ENCODE measurements at regions not wholly inside any gene's neighbourhood (a gene's known extent, or its start where the extent isn't known, plus 50 kb on each side); places are given as distances from the start of the nearest gene placed in this dataset.

DNA sequence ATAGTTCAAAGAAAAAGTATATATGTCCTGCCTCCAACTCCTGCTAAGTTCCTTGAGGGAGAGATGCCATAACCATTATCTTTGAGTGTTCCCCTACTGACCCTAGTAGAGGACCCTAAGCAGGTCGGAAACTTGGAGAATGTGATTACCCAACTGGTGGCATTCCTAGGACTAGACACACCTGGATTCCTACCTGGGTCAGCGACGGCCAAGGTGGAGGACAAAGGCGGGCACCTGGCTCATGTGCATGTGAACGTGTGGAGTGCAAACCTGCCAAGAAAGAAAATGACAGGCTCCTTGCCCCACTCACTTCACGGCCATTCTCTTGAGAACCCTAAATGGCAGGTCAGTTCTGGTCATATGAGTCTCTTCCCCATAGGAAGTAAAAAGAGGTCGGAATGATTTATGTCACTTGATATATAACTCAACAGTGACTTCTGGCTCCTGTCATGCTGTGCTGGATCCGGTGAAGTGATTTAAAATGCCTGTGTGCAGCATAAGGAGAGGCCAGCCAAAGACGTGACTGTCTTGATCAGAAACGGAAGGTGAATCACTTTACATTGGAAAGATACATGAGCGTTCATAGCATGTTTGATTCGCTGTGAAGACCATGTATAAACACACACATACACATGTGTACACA is 371.6 kb downstream of the EIPR1 start:
- H3K4me3 ChIP-seq (ENCODE audit: low read depth, low read length), result no peak overlapping the region

DNA sequence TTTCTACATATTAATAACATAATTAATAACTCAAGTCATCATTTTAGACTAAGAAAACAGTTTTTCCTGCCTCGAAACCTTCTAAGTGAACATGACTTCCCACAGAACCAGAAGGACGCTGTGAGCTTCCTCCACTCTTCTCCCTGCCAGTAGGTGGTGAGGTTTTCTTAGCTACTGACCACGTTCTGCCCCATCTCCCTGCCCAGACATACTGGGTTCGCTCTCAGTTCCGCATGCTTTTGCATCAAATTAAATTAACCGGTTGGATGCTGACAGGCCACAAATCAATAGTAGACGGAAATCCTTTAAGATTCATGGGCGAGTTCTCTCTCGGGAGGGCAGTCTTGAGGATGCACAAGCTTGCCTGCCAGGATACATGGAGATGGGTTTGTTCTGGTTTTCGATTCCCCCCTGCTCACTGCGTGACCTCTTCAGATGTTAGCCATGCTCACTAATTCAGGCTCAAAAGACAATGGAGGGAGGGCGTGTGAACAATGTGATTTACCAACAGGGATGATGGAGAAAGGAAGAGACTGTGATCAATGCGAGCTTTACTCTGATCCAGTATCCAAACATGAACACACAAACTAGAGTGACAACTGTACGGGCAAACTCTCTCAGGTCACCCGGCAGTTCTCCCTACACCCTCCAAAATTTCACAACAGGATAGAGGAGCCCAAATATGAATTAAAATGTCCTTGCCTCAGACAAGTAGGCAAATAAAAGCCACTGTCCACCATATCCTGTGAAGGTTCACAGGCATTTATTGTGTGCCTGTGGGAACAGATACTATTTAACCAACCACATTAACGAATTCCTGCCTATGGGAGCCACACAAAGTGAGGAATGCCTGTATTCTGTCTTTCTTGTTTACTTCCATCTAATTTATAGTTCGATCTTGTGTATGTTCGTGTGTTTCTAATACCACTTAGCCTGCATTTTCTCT is 375.7 kb downstream of the EIPR1 start:
- no peak overlapping the region for H3K4me3 ChIP-seq (ENCODE audit: low read depth, low read length)

DNA sequence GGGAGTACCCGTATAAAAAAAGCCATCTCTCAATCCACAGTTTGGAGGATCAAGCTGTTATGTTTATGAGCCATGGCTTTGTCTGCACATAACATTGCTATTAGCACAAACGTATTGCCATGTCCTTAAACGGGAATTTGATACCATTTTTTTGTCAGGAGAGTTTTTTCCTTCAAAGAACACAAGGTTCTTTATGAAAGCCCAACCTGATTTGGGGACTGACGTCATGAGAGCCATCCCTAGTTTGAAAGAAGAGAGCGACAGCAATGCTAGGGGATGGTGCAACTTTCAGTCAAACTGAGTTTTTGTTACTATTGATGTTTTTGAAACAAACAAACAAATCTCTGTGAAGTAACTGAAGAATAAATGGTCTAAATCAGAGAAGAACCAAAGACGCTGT is 376.6 kb downstream of the EIPR1 start:
- no peak overlapping the region for H3K4me3 ChIP-seq (ENCODE audit: low read depth, low read length)

DNA sequence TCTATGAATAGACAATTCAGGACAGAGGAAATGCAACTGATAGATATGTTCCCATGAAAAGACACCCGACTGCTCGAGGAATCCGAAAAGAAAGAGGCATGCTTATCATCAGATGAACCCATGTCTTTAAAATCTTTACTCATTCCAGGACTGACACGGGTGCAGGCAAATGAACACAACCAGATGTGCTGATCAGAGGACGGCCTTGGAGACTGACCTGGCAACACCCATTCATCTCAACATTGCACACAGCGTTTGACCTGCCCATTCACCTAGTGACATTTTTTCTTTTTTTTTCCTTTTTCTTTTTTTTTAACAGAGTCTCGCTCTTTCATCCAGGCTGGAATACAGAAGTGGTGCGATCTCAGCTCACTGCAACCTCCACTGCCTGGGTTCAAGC is 377.5 kb downstream of the EIPR1 start:
- H3K4me3 ChIP-seq (ENCODE audit: low read depth, low read length), result no peak overlapping the region

DNA sequence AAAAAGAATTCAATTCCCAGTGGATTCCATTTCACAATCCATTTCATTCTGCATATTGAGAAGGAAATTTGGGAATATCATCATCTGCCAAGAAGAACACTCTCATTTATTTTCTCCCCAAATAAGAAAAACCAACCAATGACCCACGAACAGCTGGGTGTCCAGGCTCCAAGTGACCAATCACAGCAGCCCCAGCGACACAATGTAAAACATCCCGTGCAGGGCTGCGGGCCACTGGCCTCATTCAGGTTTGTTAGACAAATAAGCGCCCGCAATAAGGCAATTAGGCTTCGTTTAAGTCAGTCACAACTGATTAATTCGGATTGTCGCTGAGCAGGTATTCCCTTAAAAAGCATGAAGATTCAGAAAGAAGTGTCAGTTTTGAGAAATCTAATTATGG is 378.6 kb downstream of the EIPR1 start:
- H3K4me3 ChIP-seq (ENCODE audit: low read depth, low read length), result no peak overlapping the region

DNA sequence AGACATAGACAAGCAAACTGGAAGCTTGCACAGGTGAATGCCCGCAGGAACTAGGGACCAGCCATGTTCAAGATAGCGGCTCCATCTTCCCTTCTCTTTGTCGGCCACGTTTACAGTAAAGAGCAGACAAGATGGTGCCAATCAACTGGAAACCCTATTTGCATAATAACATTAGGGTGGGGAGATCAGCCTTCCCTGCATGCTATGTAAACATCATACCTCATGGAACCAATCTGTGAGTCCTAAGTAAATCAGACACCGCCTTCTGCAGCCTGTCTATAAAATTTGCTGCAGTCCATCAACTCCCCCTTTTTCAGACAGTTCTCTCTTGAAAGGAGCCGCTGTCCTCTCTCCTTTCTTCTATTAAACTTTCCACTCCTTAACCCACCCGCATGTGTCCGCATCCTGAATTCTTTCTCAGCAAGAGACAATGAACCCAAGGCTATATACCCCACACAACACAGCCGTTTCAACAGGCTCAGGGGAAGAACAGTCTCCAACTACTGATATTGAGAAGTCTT is 384.4 kb downstream of the EIPR1 start:
- H3K4me3 ChIP-seq (ENCODE audit: low read depth, low read length), result no peak overlapping the region

DNA sequence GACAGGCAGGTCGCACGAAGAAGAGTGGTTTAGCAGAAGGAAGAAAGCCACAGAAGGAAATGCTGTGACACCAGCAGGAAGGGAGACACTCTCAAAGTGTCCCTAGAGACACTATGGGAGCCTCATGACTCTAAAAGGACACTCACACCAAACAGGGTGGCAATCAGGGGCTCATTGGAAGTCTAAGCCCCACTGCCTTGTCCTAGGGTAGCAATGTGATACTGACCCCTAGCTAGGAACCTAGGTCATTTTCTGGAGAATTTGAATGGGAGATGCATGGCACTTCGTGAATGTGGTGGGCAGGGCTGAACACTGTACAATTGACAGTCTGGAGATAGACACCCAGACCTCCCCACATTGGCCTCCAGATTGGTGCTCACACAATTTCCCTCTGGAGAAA is 385.0 kb downstream of the EIPR1 start:
- no peak overlapping the region for H3K4me3 ChIP-seq (ENCODE audit: low read depth, low read length)

DNA sequence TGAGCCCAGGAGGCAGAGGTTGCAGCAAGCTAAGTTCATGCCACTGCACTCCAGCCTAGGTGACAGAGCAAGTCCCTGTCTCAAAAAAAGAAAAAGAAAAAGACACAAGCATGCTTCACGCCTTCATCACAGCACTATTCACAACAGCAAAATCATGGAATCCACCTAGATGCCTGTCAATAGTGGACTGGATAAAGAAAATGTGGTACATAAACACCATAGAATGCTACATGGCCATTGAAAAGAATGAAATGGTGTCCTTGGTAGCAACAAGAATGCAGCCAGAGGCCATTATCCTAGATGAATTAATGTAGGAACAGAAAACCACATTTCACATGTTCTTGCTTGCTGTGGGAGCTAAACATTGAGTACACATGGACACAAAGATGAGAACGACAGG is 392.6 kb downstream of the EIPR1 start:
- no peak overlapping the region for H3K4me3 ChIP-seq (ENCODE audit: low read depth, low read length)

DNA sequence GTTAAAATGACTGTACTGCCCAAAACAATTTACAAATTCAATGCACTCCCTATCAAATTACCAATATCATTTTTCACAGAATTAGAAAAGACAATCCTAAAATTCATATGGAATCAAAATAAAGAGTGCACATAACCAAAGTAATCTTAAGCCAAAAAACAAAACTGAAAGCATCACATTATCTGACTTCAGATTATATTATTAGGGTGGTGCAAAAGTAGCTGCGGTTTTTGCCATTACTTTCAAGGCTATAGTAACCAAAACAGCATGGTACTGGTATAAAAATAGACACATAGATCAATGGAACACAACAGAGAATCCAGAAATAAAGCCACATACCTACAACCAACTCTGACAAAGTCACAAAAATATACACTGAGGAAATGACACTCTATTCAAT is 396.6 kb downstream of the EIPR1 start:
- no peak overlapping the region for H3K4me3 ChIP-seq (ENCODE audit: low read depth, low read length)

DNA sequence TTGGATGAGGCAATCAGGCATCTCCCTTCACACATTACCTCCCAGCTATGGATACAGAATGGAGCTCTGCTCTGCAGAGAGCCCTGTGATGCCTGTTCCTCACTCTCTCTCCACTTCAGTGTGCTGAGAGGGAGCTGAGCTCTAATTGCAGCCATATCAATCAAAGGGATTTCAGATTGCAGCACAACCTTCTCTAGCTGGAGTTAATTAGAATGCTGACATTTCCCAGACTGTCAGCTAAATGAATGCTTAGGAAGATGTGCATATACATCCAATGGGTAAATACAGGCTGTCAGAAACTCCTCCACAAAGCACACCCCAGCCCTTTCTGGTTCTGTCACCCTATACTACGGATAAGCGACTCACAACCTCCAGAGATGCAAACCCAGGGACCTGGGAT is 402.6 kb downstream of the EIPR1 start:
- no peak overlapping the region for H3K4me3 ChIP-seq (ENCODE audit: low read depth, low read length)

DNA sequence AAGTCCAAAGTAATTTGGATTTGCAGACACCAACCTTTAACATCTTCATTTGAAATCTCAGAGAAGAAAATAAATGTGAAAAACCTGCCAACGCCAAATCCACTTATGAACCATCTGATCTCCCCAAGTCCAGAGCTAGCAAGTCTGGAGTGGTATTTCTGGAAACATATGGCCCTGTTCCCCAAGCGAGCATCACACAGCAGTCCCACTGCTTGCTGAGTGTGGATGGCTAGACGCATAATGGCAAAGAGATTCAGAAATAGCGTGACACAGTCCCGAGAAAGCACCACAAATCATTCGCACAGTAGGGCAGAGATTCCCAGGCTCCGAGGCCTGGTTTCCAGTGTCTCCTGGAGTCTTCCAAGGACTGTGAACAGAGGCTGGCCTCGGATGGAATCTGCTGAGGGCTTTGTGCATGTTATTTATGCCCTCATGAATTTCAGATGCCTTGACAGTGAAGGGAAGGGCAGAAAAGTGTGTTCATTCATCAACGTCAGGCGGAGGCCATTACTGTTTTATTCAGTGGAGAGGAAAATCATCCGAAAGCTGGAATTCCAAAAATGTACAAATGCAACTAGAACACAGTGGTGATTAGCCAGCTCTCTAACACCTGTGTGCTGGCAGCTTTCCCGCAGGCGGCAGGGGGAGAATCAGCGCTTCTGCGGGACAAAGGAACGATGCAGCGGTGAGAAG is 417.0 kb downstream of the EIPR1 start:
- no peak overlapping the region for H3K4me3 ChIP-seq (ENCODE audit: low read depth, low read length)

DNA sequence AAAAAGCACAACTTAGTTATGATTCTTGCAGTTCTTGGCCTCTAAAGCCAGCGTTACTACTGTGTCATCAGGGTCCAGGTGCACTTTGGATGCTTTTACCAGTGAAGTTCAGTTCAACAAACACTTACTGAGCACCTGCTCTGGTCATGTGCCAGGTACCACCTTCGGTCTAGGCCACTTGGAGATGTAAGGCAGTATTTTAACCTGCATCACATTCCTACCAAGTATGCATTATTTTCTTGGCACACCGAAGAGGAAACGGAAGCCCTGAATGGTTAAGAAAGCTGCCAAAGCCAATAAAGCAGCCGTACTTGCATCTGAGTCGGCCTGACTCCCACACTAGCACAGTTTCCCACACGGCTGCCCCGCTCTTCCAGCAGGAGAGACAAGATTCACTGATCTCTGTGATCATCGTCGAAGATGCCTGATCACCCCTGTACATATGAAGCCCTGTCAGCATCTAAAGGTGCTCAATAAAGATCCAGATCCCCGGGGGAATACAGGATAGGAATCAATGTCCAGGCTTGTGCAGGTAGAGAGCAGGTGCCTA is 427.1 kb downstream of the EIPR1 start:
- H3K4me3 ChIP-seq (ENCODE audit: low read depth, low read length), result no peak overlapping the region

DNA sequence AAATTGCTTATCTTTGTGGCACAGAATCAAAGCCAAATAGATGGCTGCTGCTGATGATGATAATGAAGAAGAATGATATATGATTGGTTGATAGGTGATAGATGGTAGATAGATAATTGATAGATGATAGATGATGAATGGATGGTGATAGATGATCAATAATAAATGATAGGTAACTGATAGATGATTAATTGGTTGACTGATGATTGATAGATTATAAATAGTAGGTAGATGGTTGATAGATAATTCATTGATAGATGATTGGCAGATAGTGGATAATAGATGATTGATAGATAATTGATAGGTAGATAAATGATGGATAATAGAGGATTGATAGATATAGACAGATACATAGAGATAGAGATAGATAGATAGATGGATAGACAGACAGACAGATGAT is 430.2 kb downstream of the EIPR1 start:
- H3K4me3 ChIP-seq (ENCODE audit: low read depth, low read length), result no peak overlapping the region

DNA sequence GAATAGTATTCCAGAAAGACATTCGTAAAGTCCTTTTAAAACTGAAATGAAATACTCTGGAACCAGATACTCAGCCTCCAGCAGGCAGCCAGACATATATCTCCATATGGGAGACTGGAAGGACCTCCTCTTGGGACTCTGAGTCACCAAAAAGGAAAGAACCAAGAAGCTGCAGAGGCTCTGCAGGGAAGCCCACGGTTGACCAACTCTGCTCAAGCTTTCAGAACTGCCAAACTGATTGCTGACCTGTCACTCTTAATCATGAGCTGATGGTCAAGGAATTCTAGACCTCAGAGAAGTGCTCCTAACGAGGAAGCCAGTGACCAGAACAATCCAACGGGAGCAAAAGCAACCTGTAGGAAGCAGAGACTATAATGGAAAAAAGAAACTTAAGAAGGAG is 434.7 kb downstream of the EIPR1 start:
- H3K4me3 ChIP-seq (ENCODE audit: low read depth, low read length), result no peak overlapping the region

DNA sequence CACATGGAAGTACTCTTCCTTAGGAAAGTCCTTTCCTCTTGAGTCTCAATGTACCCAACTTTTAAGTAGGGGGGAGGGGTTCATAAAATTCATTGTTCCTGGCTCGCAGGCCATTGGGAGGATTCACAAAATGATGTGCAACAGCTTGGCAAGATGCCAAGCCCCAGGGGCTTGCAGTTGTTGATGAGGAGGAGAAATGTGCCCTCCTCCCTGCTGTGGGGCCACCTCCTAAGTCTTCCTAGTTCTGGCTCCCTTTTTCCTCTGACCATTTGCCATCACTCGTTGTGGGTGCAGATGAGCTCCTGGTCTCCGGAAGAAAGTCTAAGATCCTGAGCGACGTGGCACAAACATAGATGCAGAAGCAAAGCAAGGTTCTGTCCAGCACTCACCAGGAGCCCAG is 435.4 kb downstream of the EIPR1 start:
- H3K4me3 ChIP-seq (ENCODE audit: low read depth, low read length), result no peak overlapping the region

DNA sequence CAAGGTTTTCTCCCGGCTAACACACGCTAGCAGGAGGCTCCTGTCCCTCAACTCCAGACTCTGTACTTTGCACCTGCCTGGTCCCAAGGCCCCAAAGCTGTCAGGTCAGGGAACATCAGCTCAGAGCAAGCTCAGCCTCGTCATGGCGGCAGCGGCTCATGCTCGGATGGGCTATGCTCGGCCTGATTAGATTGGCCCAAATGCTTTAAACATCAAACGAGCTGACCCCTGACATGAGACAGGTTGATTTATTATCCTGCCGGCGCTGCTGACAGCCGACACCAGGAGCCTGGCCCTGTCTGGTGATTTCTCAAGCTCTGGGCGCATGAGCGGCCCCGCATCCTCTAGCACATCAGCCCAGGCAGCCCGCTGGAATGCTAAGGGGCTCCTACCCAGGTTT is 436.4 kb downstream of the EIPR1 start:
- no peak overlapping the region for H3K4me3 ChIP-seq (ENCODE audit: low read depth, low read length)

DNA sequence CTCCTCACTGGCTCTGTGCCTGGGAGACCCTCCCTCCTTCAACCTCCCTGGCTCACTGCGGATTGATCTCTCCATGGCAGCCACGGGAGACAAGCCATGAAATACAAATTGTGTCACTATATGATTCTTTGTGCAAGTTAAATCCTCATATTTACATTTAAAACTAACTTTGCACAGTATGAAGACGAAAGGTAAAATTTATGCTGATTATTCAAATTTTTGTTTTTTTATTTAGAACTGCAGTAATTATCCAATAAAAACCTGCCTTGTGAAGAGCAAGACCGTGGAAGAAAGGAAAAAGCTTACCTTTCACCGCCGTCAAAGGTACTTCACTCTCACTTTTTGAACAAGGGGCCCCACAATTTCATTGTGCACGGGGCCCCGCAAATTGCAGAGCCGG is 436.9 kb downstream of the EIPR1 start:
- no peak overlapping the region for H3K4me3 ChIP-seq (ENCODE audit: low read depth, low read length)

DNA sequence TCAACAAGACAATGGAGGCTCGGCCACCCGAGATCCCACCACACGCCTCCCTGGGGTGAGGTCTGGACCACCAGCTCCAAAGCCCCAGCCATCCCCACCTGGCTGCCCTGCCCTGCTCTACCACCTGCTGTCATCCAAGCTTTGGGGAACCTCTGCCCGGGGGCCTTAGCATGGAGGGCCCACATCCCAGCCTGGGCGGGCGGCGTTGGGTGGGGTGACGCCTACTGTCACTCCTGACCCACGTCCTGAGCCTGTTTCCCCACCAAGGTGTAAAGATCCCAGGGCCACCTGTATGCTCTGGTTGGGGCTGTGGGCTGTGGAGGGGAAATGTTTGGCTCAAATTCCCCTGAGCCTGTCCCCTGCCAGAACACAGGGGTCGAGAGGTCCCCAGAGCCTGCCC is 437.6 kb downstream of the EIPR1 start:
- H3K4me3 ChIP-seq (ENCODE audit: low read depth, low read length), result no peak overlapping the region

DNA sequence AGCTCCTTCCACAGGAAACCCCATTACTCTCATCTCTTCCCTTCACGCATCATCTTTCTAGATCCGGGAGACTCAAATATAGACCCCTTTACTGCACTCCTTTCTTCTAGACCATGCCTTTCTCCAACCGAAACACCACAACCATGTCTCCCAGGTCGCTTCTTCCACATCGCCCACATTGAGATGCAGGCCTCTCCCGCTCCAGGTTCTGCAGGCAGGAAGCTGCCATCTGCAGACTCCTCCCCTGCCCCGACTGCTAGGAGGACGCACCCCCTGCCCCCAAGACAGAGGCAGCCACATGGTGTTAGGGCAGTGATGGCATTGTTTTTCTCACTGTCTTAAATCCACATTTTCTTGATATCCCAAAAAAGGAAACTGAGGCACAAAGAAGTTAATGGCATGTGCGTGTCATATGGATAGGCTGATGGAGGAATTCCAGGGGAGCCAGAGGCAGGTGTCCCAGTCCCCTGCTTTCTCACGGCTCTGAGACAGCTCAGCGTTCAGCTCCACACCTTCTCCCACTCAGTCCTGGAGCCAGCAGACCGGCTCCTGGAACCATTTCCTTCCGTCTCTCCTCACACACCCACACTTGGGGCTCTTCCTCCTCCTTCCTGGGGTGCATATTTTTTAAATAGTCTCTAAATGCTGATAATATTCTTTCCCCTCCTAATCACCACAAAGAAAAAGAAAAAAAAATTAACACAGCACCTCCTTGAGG is 438.4 kb downstream of the EIPR1 start:
- no peak overlapping the region for H3K4me3 ChIP-seq (ENCODE audit: low read depth, low read length)

DNA sequence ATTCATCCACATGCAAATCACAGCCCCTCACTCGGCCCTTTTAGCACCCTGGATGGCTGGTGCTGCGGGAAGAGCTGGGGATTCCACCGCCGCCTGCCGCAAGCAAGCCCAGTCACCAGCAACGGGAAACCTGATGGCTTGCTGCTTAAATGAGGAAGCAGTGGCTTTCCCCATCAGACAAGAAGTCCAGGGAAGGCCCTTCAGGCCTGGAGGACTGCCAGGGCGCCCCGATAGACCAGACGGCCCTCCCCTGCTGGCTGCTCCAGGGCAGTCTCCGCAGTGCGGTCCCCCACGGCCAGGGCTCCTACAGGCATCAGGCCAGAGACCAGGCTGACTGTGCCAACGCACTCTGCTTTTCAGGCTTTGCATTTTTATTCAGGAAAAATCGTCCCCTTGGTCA is 439.1 kb downstream of the EIPR1 start:
- no peak overlapping the region for H3K4me3 ChIP-seq (ENCODE audit: low read depth, low read length)

All from iPS-11a (cell line).